ENCODE measurements at regions not wholly inside any gene's neighbourhood (a gene's known extent, or its start where the extent isn't known, plus 50 kb on each side); places are given as distances from the start of the nearest gene placed in this dataset.

GRCh38 chr2:201983174-201983573 is 50.5 kb upstream of the FZD7 start:
- ChIA-PET POLR2A (no interaction called here), CTCF (interaction anchor here (0.7 to 1.6 kb wide), 3 partner anchors 11 to 31 kb away, joined by 3 read pairs; no protein-coding TSS in a partner anchor)
- no peak for DNase-seq (ENCODE audit: extremely low spot score)
- no peak for TF ChIP-seq CTCF (IDR thresholded peaks at IDR 0.05; ENCODE audit: control extremely low read depth, extremely low read depth, low read depth, missing control alignments)

- DNase-seq (ENCODE audit: extremely low spot score) = no peak
- ChIA-PET POLR2A (no interaction called here), CTCF (interaction anchor here (1.6 kb wide), 1 partner anchor 25 kb away, joined by 3 read pairs; no protein-coding TSS in a partner anchor)
- no peak for TF ChIP-seq CTCF (IDR thresholded peaks at IDR 0.05; ENCODE audit: control extremely low read depth, extremely low read depth, low read depth, missing control alignments)
Measured at GRCh38 chr2:201983800-201984199, 49.9 kb upstream of the FZD7 start.

All from GM10248 (cell line).